ENCODE measurements at regions not wholly inside any gene's neighbourhood (a gene's known extent, or its start where the extent isn't known, plus 50 kb on each side); places are given as distances from the start of the nearest gene placed in this dataset.

DNA sequence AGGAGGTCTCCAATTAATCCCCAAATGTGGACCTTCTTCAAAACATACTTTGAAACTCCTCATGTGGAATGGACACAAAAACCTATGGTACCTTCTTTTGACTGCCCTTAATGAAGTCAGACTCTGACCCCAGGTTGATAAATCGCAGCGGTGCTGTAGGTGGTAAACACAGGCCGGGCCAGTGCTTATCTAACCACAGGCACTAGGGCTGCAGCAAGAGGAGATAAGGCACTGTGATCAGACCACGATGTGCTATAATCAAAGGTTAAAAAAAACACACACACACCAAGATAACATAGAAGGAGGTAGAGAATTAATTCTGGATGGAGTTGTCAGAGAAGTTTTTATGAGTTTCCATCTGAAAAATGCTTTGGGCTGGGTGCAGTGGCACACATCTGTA lies 52.3 kb upstream of the SIPA1L2 start:
- no peak for DNase-seq (ENCODE audit: low read depth in 2 of 2)

DNA sequence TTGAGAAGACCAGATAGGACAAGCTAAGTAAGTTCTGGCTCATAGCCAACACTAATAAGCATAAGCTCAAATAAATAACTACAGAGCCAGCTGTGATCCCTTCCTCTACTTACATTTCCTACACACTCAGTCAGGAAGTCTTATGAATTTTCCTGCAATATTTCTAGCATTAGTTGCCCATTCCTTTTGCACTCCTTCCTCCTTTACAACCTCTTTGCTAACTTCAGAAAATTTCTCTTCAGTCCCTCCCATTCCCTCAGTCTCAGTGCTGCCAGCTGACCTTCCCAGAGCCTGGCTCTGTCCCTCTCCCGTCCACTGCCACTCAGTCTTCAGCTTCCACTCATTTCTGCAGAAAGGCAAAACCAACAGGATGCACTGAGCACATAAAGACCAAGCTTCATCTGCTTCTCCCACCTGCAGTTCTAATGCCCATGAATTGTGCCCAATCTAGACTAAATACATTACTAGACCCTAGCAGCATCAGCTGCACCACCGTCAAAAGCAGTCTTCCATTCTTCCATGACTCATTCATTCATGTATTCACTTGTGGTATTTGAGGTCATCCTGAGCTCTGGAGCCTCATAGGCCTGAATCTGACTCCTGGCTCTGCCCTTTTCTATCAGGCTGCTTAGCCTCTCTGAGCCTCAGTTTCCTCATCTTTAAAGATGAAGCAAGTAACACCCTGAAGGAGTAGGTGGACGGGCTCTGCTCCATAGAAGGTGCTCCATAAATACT lies 54.6 kb upstream of the SIPA1L2 start:
- DNase-seq (ENCODE audit: low read depth in 2 of 2) = no peak

DNA sequence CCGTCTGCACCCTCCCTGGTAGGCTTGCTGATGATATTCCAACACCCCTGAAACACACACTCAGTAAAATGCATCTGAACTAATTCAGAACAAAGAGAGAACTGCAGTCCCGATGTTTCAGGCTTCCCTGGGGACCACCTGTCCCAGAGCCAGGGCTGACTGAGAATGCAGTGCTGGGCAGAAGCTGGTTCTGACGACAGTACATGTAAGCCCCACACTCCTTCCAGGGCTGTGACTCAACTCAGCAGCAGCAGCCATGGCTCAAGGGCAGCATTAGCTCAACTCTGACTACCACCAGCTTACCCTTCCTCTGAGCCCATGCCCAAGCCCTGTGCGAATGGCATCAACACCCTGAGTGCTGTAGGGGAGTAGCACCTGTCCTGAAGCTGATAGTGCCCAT lies 56.4 kb upstream of the SIPA1L2 start:
- no peak for DNase-seq (ENCODE audit: low read depth in 2 of 2)

DNA sequence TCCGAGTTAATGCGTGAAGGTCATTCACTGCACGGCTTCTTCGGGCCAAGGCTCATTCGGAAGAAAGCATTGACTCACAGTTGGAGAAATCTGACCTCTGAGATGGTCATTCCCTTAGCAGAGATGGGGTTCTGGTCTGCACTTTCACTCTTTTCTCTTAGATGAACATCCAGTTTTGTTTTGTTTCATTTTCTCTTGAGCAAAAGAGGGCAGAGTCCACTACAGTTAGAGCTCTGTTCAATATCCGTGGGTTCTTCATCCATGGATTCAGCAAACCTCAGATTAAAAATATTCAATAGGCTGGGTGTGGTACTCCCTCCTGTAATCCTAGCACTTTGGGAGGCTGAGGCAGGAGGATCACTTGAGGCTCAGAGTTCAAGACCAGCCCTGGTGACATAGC lies 57.4 kb upstream of the SIPA1L2 start:
- no peak for DNase-seq (ENCODE audit: low read depth in 2 of 2)

DNA sequence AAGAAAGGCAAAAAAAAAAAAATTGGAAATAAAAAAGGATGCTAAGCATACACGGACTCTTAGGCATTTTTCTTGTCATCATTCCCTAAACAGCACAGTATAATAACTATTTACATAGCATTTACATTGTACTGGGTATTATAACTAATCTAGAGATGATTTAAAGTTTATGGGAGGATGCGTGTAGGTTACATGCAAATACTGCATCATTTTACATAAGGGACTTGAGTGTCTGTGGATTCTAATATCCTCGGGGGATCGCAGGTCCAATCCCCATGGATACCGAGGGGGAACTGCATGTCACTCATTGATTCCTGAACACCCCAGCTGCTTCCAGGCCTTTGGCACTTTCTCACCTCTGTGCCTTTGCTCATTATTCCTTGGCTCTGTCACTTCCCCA lies 57.8 kb upstream of the SIPA1L2 start:
- no peak for DNase-seq (ENCODE audit: low read depth in 2 of 2)

DNA sequence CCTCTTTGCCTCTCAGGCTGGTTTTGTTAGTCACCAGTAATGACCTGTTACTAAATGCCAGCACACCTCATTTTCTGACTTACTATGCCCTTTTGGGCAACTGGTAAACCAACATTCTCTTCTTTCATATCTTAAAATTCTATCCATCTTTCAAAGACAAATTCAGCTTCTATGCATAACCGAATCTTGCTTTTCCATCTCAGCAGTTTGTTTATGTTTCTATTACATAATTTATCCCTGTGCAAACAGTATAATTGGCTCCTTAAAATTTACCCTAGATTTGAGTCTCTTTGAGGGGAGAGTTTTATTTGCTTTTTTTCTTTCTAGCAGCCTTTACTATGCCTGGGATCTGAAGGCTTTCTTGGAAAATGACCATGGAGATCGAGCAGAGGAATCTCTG lies 58.5 kb upstream of the SIPA1L2 start:
- no peak for DNase-seq (ENCODE audit: low read depth in 2 of 2)

DNA sequence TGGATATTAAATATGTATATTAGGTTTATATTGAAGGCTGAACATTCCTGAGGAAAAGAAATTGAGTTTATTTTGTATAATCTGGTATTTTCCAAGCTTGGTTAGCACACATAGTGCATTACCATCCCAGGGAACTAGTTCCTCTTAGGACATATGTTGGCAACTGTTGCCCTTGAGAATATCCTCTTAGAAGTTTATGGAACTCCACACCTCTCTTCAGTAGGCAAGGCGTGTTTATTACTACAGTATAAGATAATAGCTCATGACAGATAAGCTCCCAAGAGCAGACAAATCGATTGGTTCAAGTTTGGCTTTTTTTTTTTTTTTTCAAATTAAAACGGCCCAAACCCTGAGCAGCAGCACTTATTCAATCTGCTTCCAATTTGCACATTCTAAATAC lies 59.8 kb upstream of the SIPA1L2 start:
- no peak for DNase-seq (ENCODE audit: low read depth in 2 of 2)

DNA sequence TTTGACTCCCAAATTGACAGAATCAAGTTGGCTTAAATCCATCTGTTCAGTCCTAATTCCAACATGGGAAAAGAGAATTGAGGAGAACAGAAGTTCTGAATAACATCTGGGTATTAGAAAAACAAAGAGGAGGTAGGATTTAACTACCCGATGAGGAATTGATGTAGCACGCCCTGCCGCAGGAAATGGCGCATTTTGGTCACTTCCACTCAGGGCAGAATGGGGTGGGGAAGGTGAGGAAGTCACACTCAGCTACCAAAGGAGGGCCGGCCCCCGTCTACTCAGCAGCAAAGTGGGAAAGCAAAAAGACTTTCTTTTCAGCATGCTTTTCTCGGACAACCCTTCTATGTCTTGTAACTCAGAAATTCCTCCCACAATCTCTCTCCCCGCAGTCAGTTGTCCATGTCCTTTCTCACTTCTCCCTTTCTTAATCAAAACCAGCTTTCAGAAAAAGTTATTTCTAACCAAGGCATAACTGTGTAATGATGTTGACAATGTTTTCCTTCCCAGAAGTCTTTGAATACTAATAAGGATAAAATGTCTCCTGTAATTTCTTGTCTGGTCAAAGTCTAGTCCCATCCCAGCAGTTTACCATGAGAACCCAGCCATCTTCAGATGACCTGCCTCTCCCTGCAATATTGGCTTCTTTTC lies 60.5 kb upstream of the SIPA1L2 start:
- DNase-seq (ENCODE audit: low read depth in 2 of 2) = peak in 1 of 2 donors; percentile 2

DNA sequence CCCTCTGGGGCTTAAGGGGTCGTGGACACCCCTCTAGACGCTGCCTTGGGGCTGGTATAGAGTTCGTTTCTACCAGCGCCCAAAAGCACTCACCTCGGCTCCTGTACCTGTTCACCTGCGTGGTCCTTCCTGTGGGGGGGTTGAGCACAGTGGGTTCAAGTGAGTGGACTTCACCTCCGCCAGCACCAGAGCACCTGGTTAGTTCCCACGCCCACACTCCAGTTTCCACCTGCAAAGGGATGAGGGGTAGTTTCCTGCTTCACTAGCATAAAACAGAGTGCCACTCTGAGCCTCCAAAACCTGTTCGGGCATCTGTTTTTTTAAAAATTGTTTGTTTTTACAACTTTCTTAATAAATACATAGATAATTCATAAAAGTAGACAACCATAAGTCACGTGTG lies 64.5 kb upstream of the SIPA1L2 start:
- DNase-seq (ENCODE audit: low read depth in 2 of 2) = no peak

DNA sequence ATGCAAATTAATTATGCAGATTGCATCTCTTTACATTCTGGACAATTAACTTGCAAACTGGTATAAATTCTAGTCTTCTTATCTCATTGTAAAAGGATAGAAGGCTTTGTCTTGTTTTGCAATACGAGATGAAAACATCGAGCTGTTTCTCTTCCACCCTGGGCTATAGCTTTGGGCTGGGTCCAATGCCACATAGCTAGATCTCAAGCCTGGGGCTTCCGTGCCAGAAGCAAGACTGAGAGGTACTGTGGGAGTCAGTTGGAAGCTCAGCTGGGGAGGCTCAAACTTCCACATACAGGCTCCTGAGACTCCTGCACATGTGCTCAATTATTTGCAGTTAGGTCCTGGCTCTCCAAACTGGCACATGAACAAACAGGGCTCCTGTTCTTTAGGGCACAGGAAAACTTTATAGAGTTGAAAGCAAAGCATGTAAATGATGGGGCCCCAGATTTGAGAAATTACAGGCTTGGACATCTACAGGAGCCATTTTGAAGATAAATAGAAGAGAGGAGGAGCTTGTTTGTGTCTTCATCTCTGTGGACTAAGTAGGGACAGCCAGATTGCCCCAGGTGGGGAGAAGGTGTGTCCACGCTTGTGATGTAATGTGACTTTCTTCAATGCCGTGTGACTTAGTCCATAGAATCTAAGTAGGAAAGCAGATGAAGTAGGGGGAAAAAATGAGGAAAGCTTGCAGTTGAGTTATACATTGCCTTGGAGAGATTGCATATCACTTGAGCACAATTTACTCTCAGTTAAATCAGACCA lies 65.9 kb upstream of the SIPA1L2 start:
- no peak for DNase-seq (ENCODE audit: low read depth in 2 of 2)

DNA sequence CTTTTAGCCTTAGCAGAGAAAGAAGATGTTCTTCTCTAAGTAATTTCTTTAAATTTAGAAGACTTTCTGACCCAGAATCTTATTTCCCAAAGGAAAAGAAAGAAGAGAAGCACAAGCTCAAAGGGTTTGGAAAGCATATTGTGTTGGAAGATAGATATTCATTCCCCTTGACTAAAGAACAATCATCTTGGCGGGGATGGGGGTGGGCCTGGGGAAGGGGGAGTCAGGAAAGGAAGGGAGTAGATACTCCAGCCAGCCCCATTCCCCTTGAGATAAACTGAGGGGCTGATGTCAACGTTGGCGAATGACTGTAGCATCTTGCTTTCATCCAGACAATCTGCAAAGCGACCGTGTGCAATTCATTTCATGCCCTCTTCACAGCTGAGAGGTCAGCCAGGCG lies 66.5 kb upstream of the SIPA1L2 start:
- DNase-seq (ENCODE audit: low read depth in 2 of 2) = no peak

DNA sequence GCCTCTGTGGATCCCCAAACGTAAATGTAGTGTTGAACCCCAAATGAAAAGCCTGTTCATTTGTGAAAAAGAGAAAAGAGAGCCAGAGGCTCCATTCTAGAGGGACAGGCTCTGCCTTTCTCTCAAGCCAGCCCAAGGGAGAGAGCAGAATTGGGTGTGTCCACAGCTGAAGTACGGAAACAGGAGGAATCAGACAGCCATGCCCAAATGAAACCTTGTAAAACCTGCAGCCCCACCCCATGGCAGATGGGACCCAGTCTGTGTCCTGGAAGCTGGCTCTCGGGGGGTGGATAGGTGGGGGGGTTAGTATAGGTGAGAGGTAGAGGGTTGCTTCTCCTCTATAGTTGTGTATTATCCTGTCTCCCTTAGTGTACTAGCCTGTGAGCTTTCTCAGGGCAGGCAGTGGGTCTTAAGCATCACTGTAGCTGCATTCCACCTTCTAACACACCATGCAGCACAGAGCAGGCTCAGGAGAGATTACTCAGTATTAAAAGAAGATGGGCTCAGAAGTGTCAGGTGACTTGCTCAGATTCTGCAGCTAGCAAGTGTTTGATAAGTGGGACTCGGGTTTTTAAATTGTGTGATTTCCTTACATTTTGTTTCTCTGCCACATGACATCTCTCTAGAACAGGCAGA lies 67.4 kb upstream of the SIPA1L2 start:
- no peak for DNase-seq (ENCODE audit: low read depth in 2 of 2)

DNA sequence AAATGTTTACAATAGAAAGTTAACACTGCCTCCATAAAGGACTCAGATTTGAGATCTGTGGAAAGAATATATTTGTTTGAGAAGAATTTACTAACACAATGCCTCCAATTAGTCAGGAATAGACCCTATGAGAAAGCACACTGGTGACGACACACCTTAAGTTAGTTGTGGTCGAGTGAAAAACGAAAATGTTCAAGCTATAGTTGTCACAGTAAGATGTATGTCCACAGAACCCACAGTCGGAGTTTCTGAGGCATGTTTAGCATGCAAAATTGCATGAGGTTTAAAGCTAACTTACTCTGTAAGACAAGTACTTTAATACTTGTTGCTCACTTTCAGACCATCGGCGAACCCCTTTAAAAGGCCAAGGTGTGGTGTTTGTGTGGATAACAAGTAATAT lies 69.9 kb upstream of the SIPA1L2 start:
- no peak for DNase-seq (ENCODE audit: low read depth in 2 of 2)

DNA sequence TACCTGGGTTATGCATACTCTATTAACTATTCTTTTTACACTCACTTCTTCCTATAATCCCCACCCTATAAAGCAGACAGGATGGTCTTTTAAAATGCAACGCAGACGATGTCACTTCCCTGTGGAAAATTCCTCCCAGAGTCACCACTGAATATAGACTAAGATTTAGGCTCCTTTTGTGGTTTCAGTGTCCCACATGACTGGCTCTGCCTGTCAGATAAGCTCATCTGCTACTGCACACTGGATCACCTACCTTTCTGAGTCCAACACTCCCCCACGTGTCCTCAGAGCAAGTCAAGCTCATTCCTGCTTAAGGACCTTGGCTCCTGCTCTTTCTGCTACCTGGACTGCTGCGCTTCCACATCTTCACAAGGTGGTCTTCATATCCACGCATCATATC lies 73.0 kb upstream of the SIPA1L2 start:
- no peak for DNase-seq (ENCODE audit: low read depth in 2 of 2)

DNA sequence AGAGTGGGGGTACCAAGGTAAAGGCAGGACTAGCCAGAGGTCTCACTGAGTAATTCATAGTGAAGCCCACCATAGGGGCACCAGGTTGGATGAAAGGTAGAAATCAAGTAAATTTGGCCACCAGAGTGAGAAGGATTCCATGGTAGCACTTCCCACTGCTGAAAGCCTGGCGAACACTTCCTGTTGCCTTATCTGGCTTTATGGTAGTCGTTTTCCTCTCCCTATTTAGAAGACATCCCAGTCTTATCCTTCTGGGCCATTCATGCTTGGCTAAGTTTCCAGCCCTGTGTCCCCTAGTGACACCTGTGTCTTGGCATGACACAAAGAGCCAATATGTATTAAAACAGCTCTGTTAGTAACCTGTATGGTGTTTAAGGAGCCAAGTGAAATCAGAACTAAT lies 74.3 kb upstream of the SIPA1L2 start:
- DNase-seq (ENCODE audit: low read depth in 2 of 2) = no peak

DNA sequence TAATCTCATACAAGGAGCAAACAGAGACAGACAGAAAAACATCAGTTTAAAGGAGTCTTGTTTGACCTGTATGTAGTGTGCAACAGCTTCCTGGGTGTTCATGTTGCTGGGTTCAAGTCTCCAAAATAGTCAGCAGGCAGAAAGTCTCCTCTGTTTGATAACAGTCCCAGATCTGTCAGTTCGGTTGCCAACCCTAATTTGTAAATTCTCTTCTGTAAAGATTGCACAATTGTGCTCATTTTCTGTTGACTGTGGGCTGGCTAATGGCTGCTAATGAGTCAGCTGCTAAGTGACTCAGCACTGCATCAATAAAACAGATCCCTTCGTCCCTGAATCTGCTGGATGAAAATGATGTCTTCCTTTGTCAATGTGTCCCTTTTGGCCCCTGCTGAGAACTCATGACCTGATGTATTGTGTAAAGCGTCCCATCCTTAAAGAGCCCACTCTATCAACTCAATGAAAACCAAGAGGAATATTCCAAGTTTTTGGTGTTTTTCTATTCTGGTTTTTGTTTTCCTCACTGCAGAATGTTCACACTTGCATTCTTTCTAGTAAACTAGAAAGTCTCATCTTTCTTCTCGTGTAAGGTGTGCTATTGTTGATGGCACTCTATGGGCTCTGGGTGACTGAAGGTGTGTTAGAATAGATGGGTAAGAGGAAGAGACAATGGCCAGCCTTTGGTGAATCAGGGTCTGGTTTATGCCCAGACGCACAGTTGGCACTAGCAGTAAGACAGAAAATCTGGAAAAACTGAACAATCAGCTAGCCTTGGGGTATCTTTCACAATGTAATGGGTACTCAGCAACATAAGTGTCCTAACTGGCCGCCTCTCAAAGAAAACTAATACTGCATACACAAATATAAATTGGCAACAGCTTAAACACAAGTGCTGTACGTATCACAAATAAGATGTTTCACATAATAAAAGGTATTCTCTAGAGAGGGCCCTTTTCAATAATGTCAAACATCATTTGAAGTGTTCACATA lies 75.1 kb upstream of the SIPA1L2 start:
- DNase-seq (ENCODE audit: low read depth in 2 of 2) = no peak

DNA sequence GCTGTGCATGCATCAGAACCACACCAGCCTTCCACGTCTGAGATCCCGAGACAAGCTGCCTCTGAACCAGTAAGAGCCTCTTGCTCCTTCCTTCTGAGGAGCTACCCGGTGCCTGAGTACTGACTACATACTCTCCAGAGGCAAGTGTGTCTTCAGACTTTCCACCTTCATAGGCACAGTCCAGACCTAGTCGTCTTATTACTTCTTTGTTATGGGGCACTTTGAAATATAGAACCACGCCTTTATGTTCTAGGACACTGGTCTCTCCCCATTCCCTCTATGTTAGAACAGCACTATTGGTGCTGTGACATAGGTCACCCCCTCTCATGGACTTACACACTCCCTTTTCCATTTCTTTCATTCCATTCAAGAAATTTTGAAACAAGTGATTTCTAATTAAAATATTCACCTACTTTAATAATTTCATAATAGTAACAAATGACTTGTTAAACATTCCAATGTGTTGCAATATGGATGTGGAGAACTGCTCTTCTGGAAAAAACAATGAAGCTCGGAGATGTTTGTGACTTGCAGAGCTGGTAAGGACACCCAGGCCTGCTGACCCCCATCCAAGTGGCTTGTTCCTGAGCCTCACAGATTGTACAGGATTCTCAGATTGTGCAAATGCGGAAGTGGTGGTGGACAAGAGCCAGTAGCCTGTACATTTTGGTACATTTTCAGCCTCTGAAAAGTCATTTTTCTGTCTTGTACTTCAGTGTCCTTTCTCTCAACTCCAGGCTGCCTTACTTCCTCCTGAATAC lies 76.1 kb upstream of the SIPA1L2 start:
- DNase-seq (ENCODE audit: low read depth in 2 of 2) = no peak

DNA sequence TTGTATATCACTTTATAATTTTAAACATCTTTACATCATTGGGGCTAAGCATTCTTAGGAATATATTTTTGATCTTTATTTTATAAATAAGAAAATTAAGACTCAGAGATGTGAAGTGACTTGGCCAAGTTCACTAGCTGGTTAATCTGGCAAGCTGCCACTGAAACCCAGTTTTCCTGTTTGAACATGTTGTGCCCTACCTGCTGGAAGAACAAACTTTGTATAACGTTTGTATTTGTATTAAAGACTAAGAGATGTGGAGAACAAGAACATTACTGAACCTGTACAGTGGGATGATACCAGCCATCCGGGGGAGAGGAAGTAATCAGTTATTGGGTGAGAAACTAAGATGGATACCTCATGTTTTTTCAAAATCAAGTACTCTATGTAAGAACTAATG lies 77.2 kb upstream of the SIPA1L2 start:
- no peak for DNase-seq (ENCODE audit: low read depth in 2 of 2)

DNA sequence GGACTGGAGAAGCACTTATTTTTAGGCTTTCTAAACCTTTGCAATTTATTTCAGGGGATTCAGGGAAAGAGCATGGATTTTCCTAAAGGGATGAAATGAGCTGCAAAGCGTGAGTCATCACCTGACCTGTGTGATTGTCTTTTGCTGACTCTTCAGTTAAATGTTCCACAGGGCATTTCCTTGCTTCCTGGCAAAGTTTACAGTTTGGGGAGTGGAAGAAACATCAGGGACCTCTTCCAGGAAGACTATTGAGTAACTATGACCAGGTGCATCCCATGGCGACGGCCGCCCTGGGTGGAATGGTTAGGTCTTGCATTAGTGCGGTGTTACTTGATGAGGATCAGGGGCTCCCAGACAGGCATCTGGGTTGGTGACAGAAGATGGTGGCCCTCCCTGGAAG lies 79.5 kb upstream of the SIPA1L2 start:
- no peak for DNase-seq (ENCODE audit: low read depth in 2 of 2)

DNA sequence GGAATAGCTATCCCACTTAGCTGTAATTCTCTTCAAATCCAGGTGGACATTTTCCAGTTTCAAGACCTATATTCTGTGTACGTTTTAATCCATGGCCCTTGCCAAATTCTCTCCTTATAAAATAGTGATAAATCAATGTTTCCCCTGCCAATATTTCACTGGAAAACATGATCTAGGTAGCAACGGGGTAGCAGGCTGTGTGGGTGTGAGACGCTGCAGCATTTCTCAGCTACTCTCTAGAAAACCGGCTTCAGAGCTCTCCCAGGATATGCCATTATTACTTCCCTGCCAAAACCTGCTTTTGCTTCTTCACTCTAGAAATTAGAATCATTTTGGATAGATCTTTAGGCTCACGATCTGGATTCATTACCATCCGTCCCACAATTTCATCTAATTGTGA lies 82.1 kb upstream of the SIPA1L2 start:
- no peak for DNase-seq (ENCODE audit: low read depth in 2 of 2)

DNA sequence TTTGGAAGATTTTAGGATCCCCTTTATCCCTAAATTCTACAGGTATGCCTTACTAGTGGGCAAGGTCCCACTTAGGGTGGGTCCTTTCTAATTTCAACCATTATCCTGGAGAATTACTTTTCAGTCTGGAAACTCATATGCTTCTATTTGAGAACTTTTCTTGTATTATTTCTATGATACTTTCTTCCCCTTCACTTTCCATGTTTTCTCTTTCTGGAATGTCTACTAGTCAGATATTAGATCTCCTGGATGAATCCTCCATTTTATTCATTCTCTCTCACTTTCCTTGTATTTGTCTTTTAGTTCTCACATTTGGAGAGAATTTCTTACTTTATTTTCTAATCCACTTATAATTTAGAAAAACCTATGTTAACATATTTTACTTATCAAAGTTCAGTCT lies 83.9 kb upstream of the SIPA1L2 start:
- no peak for DNase-seq (ENCODE audit: low read depth in 2 of 2)

Measured in stimulated activated CD8-positive, alpha-beta memory T cell treated with anti-CD3 and anti-CD28 coated beads, Interleukin-7, amount 100 ng/mL, for 4 hours (primary cell).